OCI-LY1 (cell line): ENCODE measurements at regions not wholly inside any gene's neighbourhood (a gene's known extent, or its start where the extent isn't known, plus 50 kb on each side); places are given as distances from the start of the nearest gene placed in this dataset.

Source experiments
- H2AFZ ChIP-seq: fragments of 200-600 bp; sonication (generic), shearing (Covaris generic); 2 replicates; pipeline ENCODE4 v1.6.0; 2014; ENCODE audit warnings: antibody characterized with exemption, mild to moderate bottlenecking, low read length
- H3F3A ChIP-seq: fragments of 200-600 bp; sonication (generic), shearing (Covaris generic); 2 replicates; pipeline ENCODE4 v1.6.0; 2014; ENCODE audit warnings: mild to moderate bottlenecking, antibody characterized with exemption, low read length, moderate library complexity; ENCODE audit not compliant: insufficient read depth
- H3K27ac ChIP-seq: fragments of 200-600 bp; sonication (generic); 2 replicates; pipeline ENCODE4 v1.5.1; 2014; ENCODE audit warnings: low read length, mixed run types, mild to moderate bottlenecking, low read depth; ENCODE audit not compliant: poor library complexity, severe bottlenecking
- H3K27me3 ChIP-seq: fragments of 200-600 bp; sonication (generic); 2 replicates; pipeline ENCODE4 v1.6.0; 2014; ENCODE audit warnings: antibody characterized with exemption, mild to moderate bottlenecking, low read length, moderate library complexity; ENCODE audit not compliant: insufficient read depth
- H3K36me3 ChIP-seq: fragments of 200-600 bp; sonication (generic); 2 replicates; pipeline ENCODE4 v1.6.1; 2014; ENCODE audit warnings: mild to moderate bottlenecking, antibody characterized with exemption, low read length, moderate library complexity, mixed read lengths; ENCODE audit not compliant: insufficient read depth
- H3K4me1 ChIP-seq: fragments of 200-600 bp; sonication (generic); 2 replicates; pipeline ENCODE4 v1.5.1; 2014; ENCODE audit warnings: mild to moderate bottlenecking, low read length, moderate library complexity; ENCODE audit not compliant: insufficient read depth, severe bottlenecking
- H3K4me2 ChIP-seq: fragments of 200-600 bp; sonication (generic), shearing (Covaris generic); 2 replicates; pipeline ENCODE4 v1.6.1; 2014; ENCODE audit warnings: low read length
- H3K4me3 ChIP-seq: fragments of 200-600 bp; sonication (generic); 2 replicates; pipeline ENCODE4 v1.5.1; 2014; ENCODE audit warnings: low read length, low read depth, mild to moderate bottlenecking, mixed read lengths; ENCODE audit not compliant: poor library complexity, severe bottlenecking
- H3K79me2 ChIP-seq: fragments of 200-600 bp; shearing (Covaris generic); 2 replicates; pipeline ENCODE4 v1.6.1; 2016; ENCODE audit warnings: mixed run types, low read length, mixed read lengths; ENCODE audit not compliant: insufficient read depth
- H3K9ac ChIP-seq: fragments of 200-600 bp; sonication (generic), shearing (Covaris generic); 2 replicates; pipeline ENCODE4 v1.6.1; 2014; ENCODE audit warnings: mild to moderate bottlenecking, low read length, mixed read lengths
- H3K9me2 ChIP-seq: fragments of 200-600 bp; sonication (generic), shearing (Covaris generic); 2 replicates; pipeline ENCODE4 v1.6.1; 2014; ENCODE audit warnings: low read depth, mild to moderate bottlenecking, low read length, mixed read lengths
- H3K9me3 ChIP-seq: fragments of 200-600 bp; shearing (Covaris generic); 2 replicates; pipeline ENCODE4 v1.6.1; 2014; ENCODE audit warnings: low read length, mixed read lengths
- H4K20me1 ChIP-seq: fragments of 200-600 bp; sonication (generic), shearing (Covaris generic); 2 replicates; pipeline ENCODE4 v1.6.0; 2016; ENCODE audit warnings: mild to moderate bottlenecking, low read length; ENCODE audit not compliant: insufficient read depth
- EZH2 ChIP-seq: fragments of 200-600 bp; sonication (generic), shearing (Covaris generic); IDR thresholded peaks from 2 replicates; pipeline ENCODE4 v1.8.0; 2017; ENCODE audit warnings: borderline replicate concordance, mixed run types, mild to moderate bottlenecking, antibody characterized with exemption, low read length, moderate library complexity, mixed read lengths
- TF ChIP-seq, protein P1 (sequence below): fragments of 200-600 bp; sonication (generic), shearing (Covaris generic); IDR thresholded peaks from 2 replicates; pipeline ENCODE4 v1.5.1; 2017; ENCODE audit warnings: mild to moderate bottlenecking, antibody characterized with exemption, low read length, moderate library complexity, mixed read lengths

DNA sequence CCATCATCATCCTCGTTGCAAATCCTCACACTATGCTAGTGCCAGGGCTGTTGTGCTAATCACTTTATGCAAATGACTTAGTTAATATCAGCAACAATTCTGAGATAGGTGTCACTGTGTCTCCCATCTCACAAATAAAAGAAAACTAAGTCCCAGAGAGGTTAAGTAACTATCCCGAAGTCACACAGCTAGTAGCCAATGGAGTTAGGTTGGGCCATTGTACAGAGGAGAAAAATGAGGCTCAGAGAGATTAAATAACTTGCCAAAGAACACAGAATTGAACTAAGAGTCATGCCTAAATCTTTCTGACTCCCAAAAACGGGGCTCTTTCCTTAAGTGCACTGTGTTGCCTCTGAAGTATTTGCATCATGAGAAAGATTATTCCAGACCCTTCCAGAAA, 146.4 kb downstream of the MIS18A start:
- Histone ChIP-seq H3K9ac (no peak overlapping the region), H3K27me3 (no peaks in the 10 kb centered on the region; the same call in 1 of the 2 replicates), H3K4me1 (no peaks in the 10 kb centered on the region), H3K4me2 (no peak overlapping the region), H3K9me2 (no peaks in the 10 kb centered on the region), H4K20me1 (no peaks in the 10 kb centered on the region), H3K9me3 (no peaks in the 10 kb centered on the region), H3K4me3 (no peak overlapping the region), H3F3A (no peaks in the 10 kb centered on the region), H2AFZ (no peak overlapping the region), H3K27ac (no peak overlapping the region), H3K79me2 (no peaks in the 10 kb centered on the region), H3K36me3 (no peaks in the 10 kb centered on the region)
- TF ChIP-seq EZH2, result no peak
- TF ChIP-seq, protein P1, sequence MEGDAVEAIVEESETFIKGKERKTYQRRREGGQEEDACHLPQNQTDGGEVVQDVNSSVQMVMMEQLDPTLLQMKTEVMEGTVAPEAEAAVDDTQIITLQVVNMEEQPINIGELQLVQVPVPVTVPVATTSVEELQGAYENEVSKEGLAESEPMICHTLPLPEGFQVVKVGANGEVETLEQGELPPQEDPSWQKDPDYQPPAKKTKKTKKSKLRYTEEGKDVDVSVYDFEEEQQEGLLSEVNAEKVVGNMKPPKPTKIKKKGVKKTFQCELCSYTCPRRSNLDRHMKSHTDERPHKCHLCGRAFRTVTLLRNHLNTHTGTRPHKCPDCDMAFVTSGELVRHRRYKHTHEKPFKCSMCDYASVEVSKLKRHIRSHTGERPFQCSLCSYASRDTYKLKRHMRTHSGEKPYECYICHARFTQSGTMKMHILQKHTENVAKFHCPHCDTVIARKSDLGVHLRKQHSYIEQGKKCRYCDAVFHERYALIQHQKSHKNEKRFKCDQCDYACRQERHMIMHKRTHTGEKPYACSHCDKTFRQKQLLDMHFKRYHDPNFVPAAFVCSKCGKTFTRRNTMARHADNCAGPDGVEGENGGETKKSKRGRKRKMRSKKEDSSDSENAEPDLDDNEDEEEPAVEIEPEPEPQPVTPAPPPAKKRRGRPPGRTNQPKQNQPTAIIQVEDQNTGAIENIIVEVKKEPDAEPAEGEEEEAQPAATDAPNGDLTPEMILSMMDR, result no peak

DNA sequence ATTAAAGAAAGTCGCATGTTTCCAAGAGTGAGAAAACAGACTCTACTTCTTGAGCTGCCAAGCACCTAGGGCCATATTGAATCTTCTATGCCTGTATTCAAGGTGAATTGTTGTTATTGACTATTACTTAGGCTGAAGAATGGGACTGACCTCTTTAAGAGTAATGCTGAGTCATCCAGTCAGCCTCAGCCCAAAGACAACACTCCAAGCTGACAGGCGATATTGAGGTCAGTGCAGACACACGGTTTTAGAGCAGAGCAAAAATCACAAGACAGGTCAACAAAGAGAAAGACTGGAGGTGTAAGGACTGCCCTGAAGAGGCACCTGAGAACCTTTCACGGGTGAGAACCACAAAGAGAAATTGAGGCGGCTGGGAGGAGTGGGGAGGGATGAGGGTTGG, 146.9 kb downstream of the MIS18A start:
- Histone ChIP-seq H2AFZ (no peak overlapping the region), H3K9ac (no peak overlapping the region), H3K9me2 (no peaks in the 10 kb centered on the region), H3K4me1 (no peaks in the 10 kb centered on the region), H3K79me2 (no peaks in the 10 kb centered on the region), H3K9me3 (no peaks in the 10 kb centered on the region), H3F3A (no peaks in the 10 kb centered on the region), H4K20me1 (no peaks in the 10 kb centered on the region), H3K4me3 (no peak overlapping the region), H3K36me3 (no peaks in the 10 kb centered on the region), H3K4me2 (no peak overlapping the region), H3K27ac (no peak overlapping the region), H3K27me3 (no peaks in the 10 kb centered on the region; the same call in 1 of the 2 replicates)
- TF ChIP-seq, protein P1, result no peak
- TF ChIP-seq EZH2, result no peak

GRCh38 chr21:32131164-32131563, 147.7 kb downstream of the MIS18A start:
- no peak overlapping the region for H3K27ac ChIP-seq
- no peaks in the 10 kb centered on the region for H4K20me1 ChIP-seq
- H3K79me2 ChIP-seq, result no peaks in the 10 kb centered on the region
- TF ChIP-seq, protein P1, result no peak
- TF ChIP-seq EZH2, result no peak
- no peaks in the 10 kb centered on the region for H3K4me1 ChIP-seq
- H3K9me3 ChIP-seq, result no peaks in the 10 kb centered on the region
- no peak overlapping the region for H3K9ac ChIP-seq
- H3K36me3 ChIP-seq, result no peaks in the 10 kb centered on the region
- no peak overlapping the region for H3K4me3 ChIP-seq
- no peaks in the 10 kb centered on the region for H3K9me2 ChIP-seq
- no peaks in the 10 kb centered on the region for H3F3A ChIP-seq
- no peaks in the 10 kb centered on the region; the same call in 1 of the 2 replicates for H3K27me3 ChIP-seq
- no peak overlapping the region for H3K4me2 ChIP-seq
- no peak overlapping the region for H2AFZ ChIP-seq
